GM12892 (cell line): ENCODE measurements at regions not wholly inside any gene's neighbourhood (a gene's known extent, or its start where the extent isn't known, plus 50 kb on each side); places are given as distances from the start of the nearest gene placed in this dataset.

Source experiments
- POLR2A ChIP-seq: IDR thresholded peaks from 2 replicates; pipeline ENCODE4 v1.6.1; 2011; ENCODE audit warnings: low read depth, low read length, control low read depth
- POLR2AphosphoS5 ChIP-seq: IDR thresholded peaks from 2 replicates; pipeline ENCODE4 v1.6.1; 2011; ENCODE audit warnings: low read depth, low read length, control low read depth

- TF ChIP-seq POLR2AphosphoS5, result no peak
- no peak for TF ChIP-seq POLR2A
These were observed 365.5 kb downstream of the TNS3 start for GRCh38 chr7:47216439-47216838.
